Smooth muscle cell (in vitro differentiated cells): ENCODE measurements at regions not wholly inside any gene's neighbourhood (a gene's known extent, or its start where the extent isn't known, plus 50 kb on each side); places are given as distances from the start of the nearest gene placed in this dataset.

ENCODE experiments used
- DNase-seq: peaks from one replicate; lab custom pipeline; 2025; ENCODE audit not compliant: unreplicated experiment; lab: John Stamatoyannopoulos, UW
- H2AFZ ChIP-seq: fragments of 200-600 bp; sonication (generic); 2 replicates; pipeline ENCODE4 v1.6.0; 2016; ENCODE audit warnings: antibody characterized with exemption, low read depth, mild to moderate bottlenecking
- H3F3A ChIP-seq: fragments of 200-600 bp; sonication (generic); 2 replicates; pipeline ENCODE4 v1.6.0; 2017; ENCODE audit warnings: antibody characterized with exemption, low read depth
- H3K27ac ChIP-seq: fragments of 200-600 bp; sonication (generic); 2 replicates; pipeline ENCODE4 v1.5.1; 2016; ENCODE audit warnings: low read depth, mild to moderate bottlenecking
- H3K27me3 ChIP-seq: fragments of 200-600 bp; sonication (generic); 2 replicates; pipeline ENCODE4 v1.6.1; 2016; ENCODE audit warnings: low read depth, mild to moderate bottlenecking
- H3K36me3 ChIP-seq: fragments of 200-600 bp; sonication (generic); 2 replicates; pipeline ENCODE4 v1.5.1; 2016; ENCODE audit warnings: low read depth
- H3K4me1 ChIP-seq: fragments of 200-600 bp; sonication (generic); 2 replicates; pipeline ENCODE4 v1.5.1; 2016; ENCODE audit warnings: low read depth
- H3K4me2 ChIP-seq: fragments of 200-600 bp; sonication (generic); 2 replicates; pipeline ENCODE4 v1.6.0; 2016; ENCODE audit warnings: mild to moderate bottlenecking
- H3K4me3 ChIP-seq: fragments of 200-600 bp; sonication (generic); 2 replicates; pipeline ENCODE4 v1.5.1; 2016; ENCODE audit warnings: mild to moderate bottlenecking
- H3K79me2 ChIP-seq: fragments of 200-600 bp; sonication (generic); 2 replicates; pipeline ENCODE4 v1.6.0; 2016; ENCODE audit warnings: low read depth, mild to moderate bottlenecking
- H3K9ac ChIP-seq: fragments of 200-600 bp; sonication (generic); 2 replicates; pipeline ENCODE4 v1.6.0; 2016; ENCODE audit warnings: low read depth
- H3K9me3 ChIP-seq: fragments of 200-600 bp; sonication (generic); replicated peaks from 2 replicates; pipeline ENCODE4 v1.5.1; 2016; ENCODE audit warnings: low read depth
- H4K20me1 ChIP-seq: fragments of 200-600 bp; sonication (generic); 2 replicates; pipeline ENCODE4 v1.6.0; 2016; ENCODE audit warnings: low read depth
- CTCF ChIP-seq: fragments of 200-600 bp; sonication (generic); IDR thresholded peaks from 2 replicates; pipeline ENCODE4 v1.5.1; 2017; ENCODE audit warnings: borderline replicate concordance, mild to moderate bottlenecking, antibody characterized with exemption; ENCODE audit not compliant: insufficient read depth, poor library complexity, severe bottlenecking
- WGBS: methylation state at CpG from one replicate; pipeline ENCODE4 v1.1.7; 2016; ENCODE audit warnings: low lambda C conversion rate; 5-methylcytosine and 5-hydroxymethylcytosine counted together

GRCh38 chr2:21428754-21429153, 305.0 kb downstream of the TDRD15 start:
- Histone ChIP-seq H2AFZ (no peak overlapping the region), H3K79me2 (no peaks in the 10 kb centered on the region), H3K27me3 (no peaks in the 10 kb centered on the region), H3K27ac (no peak overlapping the region), H4K20me1 (no peaks in the 10 kb centered on the region), H3K36me3 (no peaks in the 10 kb centered on the region), H3K4me1 (no peaks in the 10 kb centered on the region), H3K4me3 (no peak overlapping the region), H3K4me2 (no peak overlapping the region), H3F3A (no peaks in the 10 kb centered on the region), H3K9me3 (no peaks in the 10 kb centered on the region), H3K9ac (no peak overlapping the region)
- no peak for TF ChIP-seq CTCF
- 100% methylated on average over 1 of the region's 1 CpG for WGBS
- no peak for DNase-seq

GRCh38 chr2:21429747-21430146, 306.0 kb downstream of the TDRD15 start:
- Histone ChIP-seq H3F3A (no peaks in the 10 kb centered on the region), H3K27me3 (no peaks in the 10 kb centered on the region), H3K9me3 (no peaks in the 10 kb centered on the region), H3K4me3 (no peak overlapping the region), H3K27ac (no peak overlapping the region), H2AFZ (no peak overlapping the region), H3K36me3 (no peaks in the 10 kb centered on the region), H3K79me2 (no peaks in the 10 kb centered on the region), H3K4me1 (no peaks in the 10 kb centered on the region), H3K4me2 (no peak overlapping the region), H4K20me1 (no peaks in the 10 kb centered on the region), H3K9ac (no peak overlapping the region)
- 91% methylated on average over 1 of the region's 1 CpG for WGBS
- no peak for DNase-seq
- no peak for TF ChIP-seq CTCF

- Histone ChIP-seq H2AFZ (no peak overlapping the region), H3K27ac (no peak overlapping the region), H3K4me2 (no peak overlapping the region), H3K9me3 (no peaks in the 10 kb centered on the region), H3K9ac (no peak overlapping the region), H4K20me1 (no peaks in the 10 kb centered on the region), H3K4me1 (no peaks in the 10 kb centered on the region), H3K36me3 (no peaks in the 10 kb centered on the region), H3K79me2 (no peaks in the 10 kb centered on the region), H3K4me3 (no peak overlapping the region), H3K27me3 (no peaks in the 10 kb centered on the region), H3F3A (no peaks in the 10 kb centered on the region)
- WGBS, result 89% methylated on average over 5 of the region's 5 CpGs
- DNase-seq, result no peak
- TF ChIP-seq CTCF, result no peak
Observed at GRCh38 chr2:21431078-21431477, 307.3 kb downstream of the TDRD15 start.

- Histone ChIP-seq H3K9ac (no peak overlapping the region), H3F3A (no peaks in the 10 kb centered on the region), H3K9me3 (no peaks in the 10 kb centered on the region), H3K36me3 (no peaks in the 10 kb centered on the region), H4K20me1 (no peaks in the 10 kb centered on the region), H3K4me3 (no peak overlapping the region), H3K4me1 (peaks cover 5% of the 10 kb centered on the region), H3K27ac (no peak overlapping the region), H3K27me3 (no peaks in the 10 kb centered on the region), H3K79me2 (no peaks in the 10 kb centered on the region), H2AFZ (no peak overlapping the region), H3K4me2 (no peak overlapping the region)
- DNase-seq, result no peak
- WGBS, result 91% methylated on average over 3 of the region's 3 CpGs
- no peak for TF ChIP-seq CTCF
Observed at GRCh38 chr2:21438949-21439348, 315.2 kb downstream of the TDRD15 start.
